HCT116 (cell line): ENCODE measurements at regions not wholly inside any gene's neighbourhood (a gene's known extent, or its start where the extent isn't known, plus 50 kb on each side); places are given as distances from the start of the nearest gene placed in this dataset.

Source experiments
- ATAC-seq: fragments of 200-7000 bp; cut with Tn5 transposase; 2 replicates; pipeline ENCODE4 v1.9.1; 2020; ENCODE audit warnings: mild to moderate bottlenecking, moderate library complexity
- BruUV-seq: library from RNA; stranded (reverse); fragments of 400-500 nt; replicated peaks from 2 replicates; lab custom pipeline; 2021; lab: Mats Ljungman, UMichigan
- CTCF ChIA-PET: fragments of 300-600 bp; sonication (Branson Sonifier 250); formaldehyde crosslinking; loops from one replicate; lab custom pipeline; 2021; ENCODE audit warnings: antibody characterized with exemption; lab: Charles Lee
- POLR2A ChIA-PET: fragments of 300-600, 350-600 bp; sonication (Branson Sonifier 250); formaldehyde crosslinking; loops from one replicate; lab custom pipeline; 2021; ENCODE audit warnings: antibody characterized with exemption; lab: Charles Lee
- RAD21 ChIA-PET, 2 experiments: fragments of 300-600 bp; sonication (Branson Sonifier 250); formaldehyde crosslinking; loops; one replicate each; lab custom pipeline; 2023; ENCODE audit warnings: low total read pairs in 2 of 2; ENCODE audit not compliant: uncharacterized antibody in 2 of 2, unreplicated experiment in 2 of 2, low non-redundant PET in 1 of 2; lab: Charles Lee
- DNase-seq: peaks from one replicate; pipeline ENCODE4 v3.0.0-alpha.2; 2010; ENCODE audit warnings: low read depth, low spot score
- H2AFZ ChIP-seq: fragments of 200-600 bp; shearing (Covaris generic), sonication (generic); 2 replicates; pipeline ENCODE4 v1.6.1; 2017; ENCODE audit warnings: low read depth, mixed run types, mixed read lengths, antibody characterized with exemption, low read length; ENCODE audit not compliant: poor library complexity, severe bottlenecking
- H3K27ac ChIP-seq: 2 replicates; pipeline ENCODE4 v1.5.1; 2012; ENCODE audit warnings: low read depth, low read length
- H3K27me3 ChIP-seq: fragments of 200-600 bp; sonication (generic); 2 replicates; pipeline ENCODE4 v1.6.1; 2016; ENCODE audit warnings: mixed run types, low read length, mixed read lengths; ENCODE audit not compliant: insufficient read depth
- H3K36me3 ChIP-seq, 2 experiments: fragments of 200-500 bp in 1 of 2; fragments of 200-600 bp in 1 of 2; sonication (Bioruptor generic) in 1 of 2; sonication (generic) in 1 of 2; 2 replicates each; pipeline versions ENCODE4 v1.5.1 to v1.6.1; 2014 to 2016; ENCODE audit warnings: low read length in 2 of 2, inconsistent platforms in 1 of 2, mixed read lengths in 1 of 2, mixed run types in 1 of 2; ENCODE audit not compliant: insufficient read depth in 2 of 2, control insufficient read depth in 1 of 2
- H3K4me1 ChIP-seq, 2 experiments: fragments of 200-600 bp in 1 of 2; sonication (generic) in 1 of 2; 2 replicates each; pipeline versions ENCODE4 v1.5.1 to v1.6.1; 2012 to 2017; ENCODE audit warnings: low read length in 2 of 2, inconsistent platforms in 1 of 2, mild to moderate bottlenecking in 1 of 2, mixed read lengths in 1 of 2, mixed run types in 1 of 2, moderate library complexity in 1 of 2; ENCODE audit not compliant: insufficient read depth in 2 of 2, control insufficient read depth in 1 of 2
- H3K4me2 ChIP-seq: fragments of 200-600 bp; sonication (generic); 2 replicates; pipeline ENCODE4 v1.6.1; 2017; ENCODE audit warnings: mixed run types, low read length, mixed read lengths
- H3K4me3 ChIP-seq, 2 experiments: fragments of 200-600 bp in 1 of 2; sonication (generic) in 1 of 2; replicated peaks in 1 of 2; 2 replicates each; pipeline ENCODE4 v1.5.1; 2011 to 2016; ENCODE audit warnings: low read length in 2 of 2, control low read depth in 1 of 2, low read depth in 1 of 2, mild to moderate bottlenecking in 1 of 2, mixed read lengths in 1 of 2, mixed run types in 1 of 2
- H3K79me2 ChIP-seq: fragments of 200-600 bp; sonication (generic); 2 replicates; pipeline ENCODE4 v1.6.1; 2017; ENCODE audit warnings: mild to moderate bottlenecking, mixed run types, low read length, moderate library complexity, mixed read lengths; ENCODE audit not compliant: insufficient read depth
- H3K9ac ChIP-seq: fragments of 200-600 bp; sonication (generic); 2 replicates; pipeline ENCODE4 v1.6.1; 2016; ENCODE audit warnings: low read length, mixed read lengths
- H3K9me2 ChIP-seq: fragments of 200-600 bp; sonication (generic), shearing (Covaris generic); 2 replicates; pipeline ENCODE4 v1.6.1; 2017; ENCODE audit warnings: mixed run types, mild to moderate bottlenecking, moderate library complexity; ENCODE audit not compliant: insufficient read depth
- H3K9me3 ChIP-seq, 2 experiments: fragments of 200-500 bp in 1 of 2; fragments of 200-600 bp in 1 of 2; sonication (Bioruptor generic) in 1 of 2; sonication (generic) in 1 of 2; 2 replicates each; pipeline ENCODE4 v1.6.1; 2014 to 2017; ENCODE audit warnings: low read length in 2 of 2, mixed read lengths in 2 of 2, inconsistent platforms in 1 of 2, low read depth in 1 of 2, mild to moderate bottlenecking in 1 of 2, mixed run types in 1 of 2, moderate library complexity in 1 of 2; ENCODE audit not compliant: control insufficient read depth in 1 of 2, insufficient read depth in 1 of 2
- H4K20me1 ChIP-seq: fragments of 200-600 bp; sonication (generic), shearing (Covaris generic); 2 replicates; pipeline ENCODE4 v1.6.1; 2017; ENCODE audit warnings: mixed run types, mild to moderate bottlenecking, moderate library complexity; ENCODE audit not compliant: insufficient read depth
- ATF3 ChIP-seq: IDR thresholded peaks from 2 replicates; pipeline ENCODE4 v1.6.1; 2012
- CEBPB ChIP-seq: IDR thresholded peaks from 2 replicates; pipeline ENCODE4 v1.6.1; 2012; ENCODE audit warnings: low read depth
- CTCF ChIP-seq, 3 experiments: fragments of 200-600 bp in 1 of 3; sonication (generic) in 1 of 3; IDR thresholded peaks in 2 of 3; conservative IDR thresholded peaks in 1 of 3; 2 replicates each; pipeline ENCODE4 v1.5.1; 2012 to 2017; ENCODE audit warnings: low read depth in 2 of 3, low read length in 2 of 3, antibody characterized with exemption in 1 of 3, borderline replicate concordance in 1 of 3, control low read depth in 1 of 3, mild to moderate bottlenecking in 1 of 3, mixed read lengths in 1 of 3, mixed run types in 1 of 3, moderate library complexity in 1 of 3; ENCODE audit not compliant: insufficient read depth in 1 of 3
- EGR1 ChIP-seq: IDR thresholded peaks from 2 replicates; pipeline ENCODE4 v1.6.1; 2012; ENCODE audit warnings: low read depth
- EZH2 ChIP-seq: fragments of 200-600 bp; sonication (generic); IDR thresholded peaks from 2 replicates; pipeline ENCODE4 v1.6.1; 2017; ENCODE audit warnings: antibody characterized with exemption, mixed run types
- EZH2phosphoT487 ChIP-seq: fragments of 200-600 bp; IDR thresholded peaks from 2 replicates; pipeline ENCODE4 v1.6.1; 2018; ENCODE audit warnings: antibody characterized with exemption, borderline replicate concordance
- RAD21 ChIP-seq: IDR thresholded peaks from 2 replicates; pipeline ENCODE4 v1.6.1; 2012; ENCODE audit warnings: low read depth, mild to moderate bottlenecking
- REST ChIP-seq: IDR thresholded peaks from 2 replicates; pipeline ENCODE4 v1.6.1; 2012; ENCODE audit warnings: low read depth
- SIN3A ChIP-seq: IDR thresholded peaks from 2 replicates; pipeline ENCODE4 v1.6.1; 2012; ENCODE audit warnings: low read depth
- SP1 ChIP-seq: IDR thresholded peaks from 2 replicates; pipeline ENCODE4 v1.6.1; 2012; ENCODE audit warnings: low read depth
- SRF ChIP-seq: IDR thresholded peaks from 2 replicates; pipeline ENCODE4 v1.6.1; 2012; ENCODE audit warnings: low read depth
- YY1 ChIP-seq: IDR thresholded peaks from 2 replicates; pipeline ENCODE4 v1.6.1; 2011; ENCODE audit warnings: low read length, low read depth, moderate library complexity, mild to moderate bottlenecking; ENCODE audit not compliant: insufficient replicate concordance; ENCODE audit errors: extremely low read depth
- ZBTB33 ChIP-seq: IDR thresholded peaks from 2 replicates; pipeline ENCODE4 v1.6.1; 2011; ENCODE audit warnings: mild to moderate bottlenecking, low read length, moderate library complexity; ENCODE audit not compliant: insufficient replicate concordance; ENCODE audit errors: extremely low read depth
- ZFX ChIP-seq: fragments of 450-650 bp; IDR thresholded peaks from 2 replicates; pipeline ENCODE4 v1.6.1; 2017
- ZNF274 ChIP-seq: fragments of 200-500 bp; sonication (Bioruptor generic); IDR thresholded peaks from 2 replicates; pipeline ENCODE4 v1.6.1; 2014; ENCODE audit warnings: mild to moderate bottlenecking, low read depth, low read length, inconsistent platforms
- intact Hi-C: fragments of 100-400 bp; cut with micrococcal nuclease; formaldehyde crosslinking; loops from 2 replicates; pipeline ENCODE4 v1.10.0; 2022

GRCh38 chr13:58056426-58056825, 424.9 kb downstream of the PCDH17 start:
- no peaks in the 10 kb centered on the region for H3K36me3 ChIP-seq
- ATAC-seq (no peak), DNase-seq (no peak)
- no TSS peak for BruUV-seq
- CTCF ChIA-PET = no interaction called here
- no peak overlapping the region for H2AFZ ChIP-seq
- no peaks in the 10 kb centered on the region for H3K27me3 ChIP-seq
- peaks cover 32% of the 10 kb centered on the region in 2 experiments for H3K9me3 ChIP-seq
- no peaks in the 10 kb centered on the region for H3K9me2 ChIP-seq
- no peaks in the 10 kb centered on the region for H4K20me1 ChIP-seq
- TF ChIP-seq CEBPB = no peak
- no peak for TF ChIP-seq CTCF (IDR thresholded peaks at IDR 0.05 in 2 of 3, conservative IDR thresholded peaks at IDR 0.05 in 1 of 3; ENCODE audit: borderline replicate concordance in 1 of 3, insufficient read depth in 1 of 3, low read depth in 2 of 3, low read length in 2 of 3)
- no peak for TF ChIP-seq ZNF274
- TF ChIP-seq SRF = no peak
- TF ChIP-seq ATF3 = no peak
- TF ChIP-seq REST = no peak
- TF ChIP-seq ZBTB33 = no peak
- no peak for TF ChIP-seq SP1
- TF ChIP-seq SIN3A = no peak
- no peak for TF ChIP-seq EZH2
- no peak for TF ChIP-seq YY1
- TF ChIP-seq ZFX = no peak
- no peak for TF ChIP-seq EZH2phosphoT487
- no peak for TF ChIP-seq EGR1
- no peak for TF ChIP-seq RAD21
- intact Hi-C loops = no loop called here
- H3K4me1 ChIP-seq = no peaks in the 10 kb centered on the region
- no peak overlapping the region for H3K4me2 ChIP-seq
- no peak overlapping the region for H3K27ac ChIP-seq
- no peak overlapping the region for H3K4me3 ChIP-seq
- POLR2A ChIA-PET = no interaction called here
- no peaks in the 10 kb centered on the region for H3K79me2 ChIP-seq
- no peak overlapping the region for H3K9ac ChIP-seq
- RAD21 ChIA-PET = no interaction called here
